ENCODE measurements at regions not wholly inside any gene's neighbourhood (a gene's known extent, or its start where the extent isn't known, plus 50 kb on each side); places are given as distances from the start of the nearest gene placed in this dataset.

DNA sequence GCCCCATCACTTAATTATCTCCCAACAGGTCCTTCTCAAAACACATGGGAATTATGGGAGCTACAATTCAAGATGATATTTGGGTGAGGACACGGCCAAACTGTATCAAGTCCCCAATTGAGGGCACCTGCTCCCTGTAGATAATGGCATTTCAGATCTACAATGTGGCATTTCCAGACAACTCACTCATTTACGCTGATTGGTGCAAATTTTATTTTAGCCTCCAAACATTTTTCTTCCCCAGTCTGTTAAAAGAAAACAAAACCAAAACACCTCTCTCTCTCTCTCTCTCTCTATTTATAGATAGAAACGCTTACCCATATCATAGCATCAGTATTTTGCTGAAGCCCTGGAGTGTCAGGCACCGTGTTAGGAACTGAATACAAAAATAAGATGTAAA, 148.7 kb upstream of the KLF6 start:
- TF ChIP-seq, protein P1, sequence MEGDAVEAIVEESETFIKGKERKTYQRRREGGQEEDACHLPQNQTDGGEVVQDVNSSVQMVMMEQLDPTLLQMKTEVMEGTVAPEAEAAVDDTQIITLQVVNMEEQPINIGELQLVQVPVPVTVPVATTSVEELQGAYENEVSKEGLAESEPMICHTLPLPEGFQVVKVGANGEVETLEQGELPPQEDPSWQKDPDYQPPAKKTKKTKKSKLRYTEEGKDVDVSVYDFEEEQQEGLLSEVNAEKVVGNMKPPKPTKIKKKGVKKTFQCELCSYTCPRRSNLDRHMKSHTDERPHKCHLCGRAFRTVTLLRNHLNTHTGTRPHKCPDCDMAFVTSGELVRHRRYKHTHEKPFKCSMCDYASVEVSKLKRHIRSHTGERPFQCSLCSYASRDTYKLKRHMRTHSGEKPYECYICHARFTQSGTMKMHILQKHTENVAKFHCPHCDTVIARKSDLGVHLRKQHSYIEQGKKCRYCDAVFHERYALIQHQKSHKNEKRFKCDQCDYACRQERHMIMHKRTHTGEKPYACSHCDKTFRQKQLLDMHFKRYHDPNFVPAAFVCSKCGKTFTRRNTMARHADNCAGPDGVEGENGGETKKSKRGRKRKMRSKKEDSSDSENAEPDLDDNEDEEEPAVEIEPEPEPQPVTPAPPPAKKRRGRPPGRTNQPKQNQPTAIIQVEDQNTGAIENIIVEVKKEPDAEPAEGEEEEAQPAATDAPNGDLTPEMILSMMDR (IDR thresholded peaks at IDR 0.05) = no peak
- TF ChIP-seq EZH2 (IDR thresholded peaks at IDR 0.05; ENCODE audit: borderline replicate concordance, insufficient read depth, low read depth, low read length, poor library complexity, severe bottlenecking) = no peak

All from B cell (primary cell).